H1 (cell line): ENCODE measurements at regions not wholly inside any gene's neighbourhood (a gene's known extent, or its start where the extent isn't known, plus 50 kb on each side); places are given as distances from the start of the nearest gene placed in this dataset.

Experiments
- CTCF ChIA-PET: fragments of 300-600 bp; sonication (Branson Sonifier 250); formaldehyde crosslinking; loops from one replicate; lab custom pipeline; 2021; ENCODE audit not compliant: partially characterized antibody; lab: Charles Lee
- POLR2A ChIA-PET: fragments of 300-600 bp; sonication (Branson Sonifier 250); formaldehyde crosslinking; loops from one replicate; lab custom pipeline; 2021; ENCODE audit warnings: inconsistent platforms; ENCODE audit not compliant: partially characterized antibody; lab: Charles Lee
- DNase-seq, 2 experiments: peaks; one replicate each; pipeline versions ENCODE4 v3.0.0 to v3.0.0-alpha.2; 2010 to 2022; ENCODE audit warnings: low spot score in 2 of 2, low read depth in 1 of 2, mixed read lengths in 1 of 2
- FAIRE-seq: peaks from 2 replicates; lab custom pipeline; 2011; peaks lifted over from hg19 to GRCh38; lab: Jason Lieb, UNC
- H2AFZ ChIP-seq: 2 replicates; pipeline ENCODE4 v1.8.1; 2012; ENCODE audit warnings: low read length, inconsistent platforms
- H2AK5ac ChIP-seq: 2 replicates; pipeline ENCODE4 v1.6.1; 2013; ENCODE audit warnings: low read depth, low read length
- H2BK120ac ChIP-seq: replicated peaks from 2 replicates; pipeline ENCODE3; 2013; ENCODE audit warnings: low read depth, low read length, inconsistent platforms
- H2BK12ac ChIP-seq: 2 replicates; pipeline ENCODE4 v1.6.1; 2013; ENCODE audit warnings: low read depth, low read length
- H2BK15ac ChIP-seq: 2 replicates; pipeline ENCODE4 v1.6.1; 2013; ENCODE audit warnings: low read length
- H2BK20ac ChIP-seq: 2 replicates; pipeline ENCODE4 v1.6.1; 2013; ENCODE audit warnings: low read length
- H2BK5ac ChIP-seq: 2 replicates; pipeline ENCODE4 v1.6.1; 2013; ENCODE audit warnings: low read depth, low read length
- H3K14ac ChIP-seq: 2 replicates; pipeline ENCODE4 v1.6.1; 2013; ENCODE audit warnings: inconsistent platforms; ENCODE audit not compliant: insufficient read length
- H3K18ac ChIP-seq: 2 replicates; pipeline ENCODE4 v1.6.1; 2013; ENCODE audit warnings: low read length; ENCODE audit errors: extremely low read depth
- H3K23ac ChIP-seq: 2 replicates; pipeline ENCODE4 v1.6.1; 2013; ENCODE audit warnings: inconsistent platforms; ENCODE audit not compliant: insufficient read length
- H3K23me2 ChIP-seq: 2 replicates; pipeline ENCODE4 v1.6.1; 2013; ENCODE audit warnings: low read depth, low read length
- H3K27ac ChIP-seq: 2 replicates; pipeline ENCODE4 v1.6.1; 2011; ENCODE audit warnings: low read depth, low read length, inconsistent platforms
- H3K27me3 ChIP-seq, 4 experiments: replicated peaks in 1 of 4; 1 replicate in 1 of 4; 2 replicates in 3 of 4; pipeline versions ENCODE4 v1.6.1 to v1.8.1; 2011 to 2013; ENCODE audit warnings: low read length in 3 of 4, mild to moderate bottlenecking in 3 of 4, inconsistent platforms in 2 of 4, mixed read lengths in 2 of 4, moderate library complexity in 1 of 4; ENCODE audit not compliant: control insufficient read depth in 3 of 4, insufficient read depth in 3 of 4; ENCODE audit errors: extremely low read depth in 1 of 4
- H3K36me3 ChIP-seq, 4 experiments: 2 replicates each; pipeline versions ENCODE4 v1.6.1 to v1.8.1; 2011 to 2013; ENCODE audit warnings: mild to moderate bottlenecking in 4 of 4, low read length in 3 of 4, moderate library complexity in 2 of 4, control low read depth in 1 of 4, inconsistent platforms in 1 of 4; ENCODE audit not compliant: insufficient read depth in 4 of 4, control insufficient read depth in 2 of 4
- H3K4ac ChIP-seq: replicated peaks from 2 replicates; pipeline ENCODE3; 2013; ENCODE audit warnings: low read length, low read depth, mixed read lengths, inconsistent platforms; ENCODE audit not compliant: insufficient read length
- H3K4me1 ChIP-seq, 4 experiments: replicated peaks in 1 of 4; 1 replicate in 1 of 4; 2 replicates in 3 of 4; pipeline versions ENCODE4 v1.6.1 to v1.8.1; 2011 to 2013; ENCODE audit warnings: low read length in 3 of 4, inconsistent platforms in 2 of 4, mixed read lengths in 1 of 4; ENCODE audit not compliant: insufficient read depth in 4 of 4, control insufficient read depth in 3 of 4
- H3K4me2 ChIP-seq, 2 experiments: 2 replicates each; pipeline versions ENCODE4 v1.6.1 to v1.8.1; 2011 to 2013; ENCODE audit warnings: low read depth in 2 of 2, low read length in 2 of 2, control low read depth in 1 of 2, inconsistent platforms in 1 of 2, mild to moderate bottlenecking in 1 of 2; ENCODE audit not compliant: insufficient read depth in 1 of 2
- H3K4me3 ChIP-seq, 4 experiments: fragments of 200-600, 300-600 bp in 1 of 4; sonication (generic), shearing (Covaris generic), sonication (Bioruptor Twin) in 1 of 4; 2 replicates each; pipeline versions ENCODE4 v1.5.1 to v1.8.1; 2011 to 2016; ENCODE audit warnings: low read length in 4 of 4, low read depth in 3 of 4, control low read depth in 2 of 4, inconsistent platforms in 2 of 4, mild to moderate bottlenecking in 2 of 4, mixed read lengths in 1 of 4, moderate library complexity in 1 of 4; ENCODE audit not compliant: insufficient read depth in 2 of 4; ENCODE audit errors: extremely low read depth in 1 of 4
- H3K56ac ChIP-seq: replicated peaks from 2 replicates; pipeline ENCODE3; 2013; ENCODE audit warnings: low read depth, mild to moderate bottlenecking, mixed read lengths, low read length, inconsistent platforms; ENCODE audit not compliant: insufficient read length
- H3K79me1 ChIP-seq: 2 replicates; pipeline ENCODE4 v1.6.1; 2013; ENCODE audit warnings: low read depth, low read length, control low read depth
- H3K79me2 ChIP-seq, 2 experiments: 2 replicates each; pipeline versions ENCODE4 v1.6.1 to v1.8.1; 2012 to 2013; ENCODE audit warnings: low read length in 2 of 2, mild to moderate bottlenecking in 2 of 2, inconsistent platforms in 1 of 2; ENCODE audit not compliant: insufficient read depth in 2 of 2, control insufficient read depth in 1 of 2
- H3K9ac ChIP-seq, 4 experiments: replicated peaks in 1 of 4; 1 replicate in 1 of 4; 2 replicates in 3 of 4; pipeline versions ENCODE4 v1.6.1 to v1.8.1; 2011 to 2013; ENCODE audit warnings: low read depth in 3 of 4, low read length in 3 of 4, control low read depth in 2 of 4, mild to moderate bottlenecking in 2 of 4, moderate library complexity in 2 of 4, inconsistent platforms in 1 of 4; ENCODE audit errors: extremely low read depth in 1 of 4
- H3K9me3 ChIP-seq, 2 experiments: 2 replicates each; pipeline versions ENCODE4 v1.6.1 to v1.8.1; 2012 to 2013; ENCODE audit warnings: mild to moderate bottlenecking in 2 of 2, moderate library complexity in 2 of 2, control low read depth in 1 of 2, inconsistent platforms in 1 of 2, low read depth in 1 of 2, low read length in 1 of 2, mixed read lengths in 1 of 2; ENCODE audit not compliant: insufficient read depth in 2 of 2
- H4K20me1 ChIP-seq, 2 experiments: replicated peaks in 1 of 2; 2 replicates each; pipeline versions ENCODE3 to v1.8.1; 2011 to 2013; ENCODE audit warnings: inconsistent platforms in 2 of 2, low read length in 2 of 2, mild to moderate bottlenecking in 1 of 2; ENCODE audit not compliant: insufficient read depth in 2 of 2, control insufficient read depth in 1 of 2
- H4K5ac ChIP-seq: 2 replicates; pipeline ENCODE4 v1.6.1; 2013; ENCODE audit warnings: low read length, low read depth, mixed read lengths, inconsistent platforms; ENCODE audit not compliant: insufficient read length
- H4K8ac ChIP-seq: 2 replicates; pipeline ENCODE4 v1.8.0; 2013; ENCODE audit warnings: mild to moderate bottlenecking, moderate library complexity, low read length, inconsistent platforms; ENCODE audit not compliant: insufficient read depth; ENCODE audit errors: extremely low read depth
- H4K91ac ChIP-seq: replicated peaks from 2 replicates; pipeline ENCODE3; 2013; ENCODE audit warnings: low read length, mixed read lengths, inconsistent platforms; ENCODE audit not compliant: insufficient read length
- BACH1 ChIP-seq: IDR thresholded peaks from 2 replicates; pipeline ENCODE4 v1.6.1; 2012; ENCODE audit warnings: low read length, improper control_type of control experiment
- CBX8 ChIP-seq: fragments of 300-800, 300-1000 bp; sonication (generic); IDR thresholded peaks from 2 replicates; pipeline ENCODE4 v1.7.1; 2016; ENCODE audit warnings: low read depth, low read length, borderline replicate concordance
- CHD2 ChIP-seq: IDR thresholded peaks from 2 replicates; pipeline ENCODE4 v1.6.1; 2012; ENCODE audit warnings: low read length, improper control_type of control experiment
- EP300 ChIP-seq, 2 experiments: IDR thresholded peaks; 1 replicate in 1 of 2; 2 replicates in 1 of 2; pipeline ENCODE4 v1.6.1; 2011 to 2012; ENCODE audit warnings: low read depth in 2 of 2, low read length in 2 of 2, mild to moderate bottlenecking in 2 of 2, borderline replicate concordance in 1 of 2, inconsistent platforms in 1 of 2, moderate library complexity in 1 of 2
- GABPA ChIP-seq: IDR thresholded peaks from 2 replicates; pipeline ENCODE4 v1.6.1; 2011; ENCODE audit warnings: mild to moderate bottlenecking, low read length, moderate library complexity, borderline replicate concordance; ENCODE audit not compliant: insufficient read depth
- NRF1 ChIP-seq: IDR thresholded peaks from 2 replicates; pipeline ENCODE4 v1.6.1; 2011; ENCODE audit warnings: mild to moderate bottlenecking, low read depth, low read length, improper control_type of control experiment
- RBBP5 ChIP-seq: IDR thresholded peaks from 2 replicates; pipeline ENCODE4 v1.7.1; 2012; ENCODE audit warnings: low read depth, mild to moderate bottlenecking, inconsistent platforms, low read length, moderate library complexity, borderline replicate concordance
- SAP30 ChIP-seq: fragments of 300-600 bp; sonication (generic); IDR thresholded peaks from 2 replicates; pipeline ENCODE4 v1.7.1; 2012; ENCODE audit warnings: low read length, moderate library complexity, mild to moderate bottlenecking, inconsistent platforms; ENCODE audit not compliant: insufficient read depth, insufficient replicate concordance
- SIRT6 ChIP-seq: IDR thresholded peaks from one replicate; pipeline ENCODE4 v1.7.1; 2012; ENCODE audit warnings: low read length, inconsistent platforms
- TAF7 ChIP-seq: optimal IDR thresholded peaks from 2 replicates; pipeline ENCODE3; 2011; ENCODE audit warnings: low read depth, mild to moderate bottlenecking, inconsistent platforms, low read length, moderate library complexity, borderline replicate concordance
- WGBS, 2 experiments: shearing (Covaris generic) in 1 of 2; methylation state at CpG; one replicate each; pipeline versions ENCODE4 v1.1.6 to v1.1.7; 2013 to 2015; ENCODE audit warnings: low lambda C conversion rate in 2 of 2, mixed read lengths in 2 of 2, inconsistent platforms in 1 of 2, low coverage in 1 of 2, missing lambda C conversion rate in 1 of 2; ENCODE audit not compliant: insufficient replicate concordance in 2 of 2, insufficient coverage in 1 of 2, insufficient read length in 1 of 2; ENCODE audit errors: extremely low coverage in 1 of 2, missing lambda C conversion rate in 1 of 2; 5-methylcytosine and 5-hydroxymethylcytosine counted together
- TF ChIP-seq, protein P1 (sequence below): IDR thresholded peaks from 2 replicates; pipeline ENCODE4 v1.6.1; 2011; ENCODE audit warnings: low read length, improper control_type of control experiment
- TF ChIP-seq, protein P2 (sequence below): IDR thresholded peaks from 2 replicates; pipeline ENCODE4 v1.6.1; 2011; ENCODE audit warnings: low read depth, mild to moderate bottlenecking, low read length; ENCODE audit not compliant: insufficient read depth

DNA sequence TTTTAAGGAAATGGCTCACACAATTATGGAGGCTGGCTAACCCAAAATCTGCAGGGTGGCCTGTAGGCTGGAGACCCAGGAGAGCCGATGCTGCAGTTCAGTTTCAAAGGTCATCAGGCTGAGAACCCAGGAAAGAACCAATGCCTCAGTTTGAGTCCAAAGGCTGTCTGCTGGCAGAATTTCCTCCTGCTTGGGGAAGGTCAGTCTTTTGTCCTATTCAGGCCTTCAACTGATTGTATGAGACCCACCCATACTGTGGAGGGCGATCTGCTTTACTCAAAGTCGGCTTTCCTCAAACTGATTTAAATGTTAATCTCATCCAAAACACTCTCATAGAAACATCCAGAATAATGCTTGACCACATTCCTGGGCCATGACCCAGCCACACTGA is 189.7 kb upstream of the CDYL start:
- Histone ChIP-seq H3K36me3 (no peaks in the 10 kb centered on the region), H3K56ac (no peak overlapping the region), H3K27ac (no peak overlapping the region), H3K27me3 (no peaks in the 10 kb centered on the region), H4K20me1 (no peaks in the 10 kb centered on the region), H3K9me3 (no peaks in the 10 kb centered on the region), H3K79me1 (no peaks in the 10 kb centered on the region), H3K4me1 (no peaks in the 10 kb centered on the region; a peak in 2 of 7 replicates), H4K91ac (no peak overlapping the region), H3K4me2 (no peak overlapping the region), H2AK5ac (no peak overlapping the region), H3K23ac (no peak overlapping the region), H3K9ac (no peak overlapping the region), H2BK20ac (no peak overlapping the region), H2BK120ac (no peak overlapping the region), H3K18ac (no peak overlapping the region), H4K5ac (no peak overlapping the region), H3K4me3 (no peak overlapping the region), H2BK15ac (no peak overlapping the region), H3K14ac (no peak overlapping the region), H2AFZ (no peak overlapping the region), H2BK12ac (no peak overlapping the region), H3K4ac (no peak overlapping the region), H3K23me2 (no peaks in the 10 kb centered on the region), H3K79me2 (no peaks in the 10 kb centered on the region), H4K8ac (no peak overlapping the region), H2BK5ac (no peak overlapping the region)
- POLR2A ChIA-PET = no interaction called here
- 88% methylated on average over 3 of the region's 3 CpGs; no CpG with 5 or more reads in 1 of the 2 experiments for WGBS, 2 experiments
- CTCF ChIA-PET = no interaction called here
- FAIRE-seq (no peak), DNase-seq (no peak)
- TF ChIP-seq EP300 (IDR thresholded peaks at IDR 0.05; ENCODE audit: borderline replicate concordance in 1 of 2, low read depth in 2 of 2, low read length in 2 of 2) (no peak), CBX8 (no peak), CHD2 (no peak), SIRT6 (no peak), GABPA (no peak), NRF1 (no peak), TAF7 (no peak), SAP30 (no peak), BACH1 (no peak), RBBP5 (no peak)
- TF ChIP-seq, protein P1, sequence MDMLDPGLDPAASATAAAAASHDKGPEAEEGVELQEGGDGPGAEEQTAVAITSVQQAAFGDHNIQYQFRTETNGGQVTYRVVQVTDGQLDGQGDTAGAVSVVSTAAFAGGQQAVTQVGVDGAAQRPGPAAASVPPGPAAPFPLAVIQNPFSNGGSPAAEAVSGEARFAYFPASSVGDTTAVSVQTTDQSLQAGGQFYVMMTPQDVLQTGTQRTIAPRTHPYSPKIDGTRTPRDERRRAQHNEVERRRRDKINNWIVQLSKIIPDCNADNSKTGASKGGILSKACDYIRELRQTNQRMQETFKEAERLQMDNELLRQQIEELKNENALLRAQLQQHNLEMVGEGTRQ = no peak
- TF ChIP-seq, protein P2, sequence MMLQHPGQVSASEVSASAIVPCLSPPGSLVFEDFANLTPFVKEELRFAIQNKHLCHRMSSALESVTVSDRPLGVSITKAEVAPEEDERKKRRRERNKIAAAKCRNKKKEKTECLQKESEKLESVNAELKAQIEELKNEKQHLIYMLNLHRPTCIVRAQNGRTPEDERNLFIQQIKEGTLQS = no peak
